ENCODE measurements at regions not wholly inside any gene's neighbourhood (a gene's known extent, or its start where the extent isn't known, plus 50 kb on each side); places are given as distances from the start of the nearest gene placed in this dataset.
A peak's percentile ranks its signal among the peaks of the same experiment; 100 is the strongest.

GRCh38 chr4:163988865-163989264 lies 494.4 kb downstream of the TMA16 start:
- Histone ChIP-seq H3K27ac (ENCODE audit: low read length) (peak overlapping the region; percentile 66), H3K9me3 (ENCODE audit: low read length) (no peaks in the 10 kb centered on the region), H3K79me2 (replicated peaks; ENCODE audit: insufficient read depth, low read length) (peaks cover 3% of the 10 kb centered on the region), H3K4me2 (ENCODE audit: low read length) (peak overlapping the region; percentile 26), H2AFZ (ENCODE audit: low read depth, low read length) (peak overlapping the region; percentile 16), H3K36me3 (ENCODE audit: insufficient read depth, low read length) (no peaks in the 10 kb centered on the region), H4K20me1 (ENCODE audit: insufficient read depth) (no peaks in the 10 kb centered on the region), H3K9me2 (ENCODE audit: insufficient read depth, low read length) (no peaks in the 10 kb centered on the region), H3F3A (ENCODE audit: insufficient read depth, low read length, poor library complexity, severe bottlenecking) (no peaks in the 10 kb centered on the region), H3K9ac (ENCODE audit: low read length) (peak overlapping the region; percentile 30), H3K27me3 (ENCODE audit: insufficient read depth, low read depth, low read length) (no peaks in the 10 kb centered on the region), H3K4me3 (ENCODE audit: low read length) (peak overlapping the region; percentile 39)
- no peak for TF ChIP-seq MXI1 (conservative IDR thresholded peaks at IDR 0.05; ENCODE audit: poor library complexity, severe bottlenecking)
- no peak for TF ChIP-seq EP300 (conservative IDR thresholded peaks at IDR 0.05; ENCODE audit: poor library complexity, severe bottlenecking)
- TF ChIP-seq REST (IDR thresholded peaks at IDR 0.05; ENCODE audit: borderline replicate concordance) = peak; percentile 17
- no peak for TF ChIP-seq EZH2 (IDR thresholded peaks at IDR 0.05; ENCODE audit: borderline replicate concordance, insufficient read depth, low read length, poor library complexity, severe bottlenecking)
- no peak for TF ChIP-seq SMC3 (conservative IDR thresholded peaks at IDR 0.05; ENCODE audit: poor library complexity)
- peak; percentile 13 for TF ChIP-seq POLR2AphosphoS5 (IDR thresholded peaks at IDR 0.05)
- TF ChIP-seq RAD21 (conservative IDR thresholded peaks at IDR 0.05) = no peak
- no peak for TF ChIP-seq CTCF (IDR thresholded peaks at IDR 0.05; ENCODE audit: poor library complexity, severe bottlenecking)

GRCh38 chr4:163991298-163991865 lies 496.9 kb downstream of the TMA16 start:
- Histone ChIP-seq H3K9ac (ENCODE audit: low read length) (no peak overlapping the region), H3K9me3 (ENCODE audit: low read length) (no peaks in the 10 kb centered on the region), H3K27ac (ENCODE audit: low read length) (no peak overlapping the region), H3F3A (ENCODE audit: insufficient read depth, low read length, poor library complexity, severe bottlenecking) (no peaks in the 10 kb centered on the region), H3K27me3 (ENCODE audit: insufficient read depth, low read depth, low read length) (no peaks in the 10 kb centered on the region), H3K36me3 (ENCODE audit: insufficient read depth, low read length) (no peaks in the 10 kb centered on the region), H2AFZ (ENCODE audit: low read depth, low read length) (no peak overlapping the region), H3K4me2 (ENCODE audit: low read length) (no peak overlapping the region), H3K9me2 (ENCODE audit: insufficient read depth, low read length) (no peaks in the 10 kb centered on the region), H3K4me3 (ENCODE audit: low read length) (no peak overlapping the region), H4K20me1 (ENCODE audit: insufficient read depth) (no peaks in the 10 kb centered on the region), H3K79me2 (replicated peaks; ENCODE audit: insufficient read depth, low read length) (no peaks in the 10 kb centered on the region)
- TF ChIP-seq EZH2 (IDR thresholded peaks at IDR 0.05; ENCODE audit: borderline replicate concordance, insufficient read depth, low read length, poor library complexity, severe bottlenecking) (no peak), SMC3 (conservative IDR thresholded peaks at IDR 0.05; ENCODE audit: poor library complexity) (no peak), MXI1 (conservative IDR thresholded peaks at IDR 0.05; ENCODE audit: poor library complexity, severe bottlenecking) (no peak), TAF1 (IDR thresholded peaks at IDR 0.05; ENCODE audit: low read depth) (no peak), REST (IDR thresholded peaks at IDR 0.05; ENCODE audit: borderline replicate concordance) (no peak), EP300 (conservative IDR thresholded peaks at IDR 0.05; ENCODE audit: poor library complexity, severe bottlenecking) (no peak), CTCF (IDR thresholded peaks at IDR 0.05; ENCODE audit: poor library complexity, severe bottlenecking) (no peak), POLR2AphosphoS5 (IDR thresholded peaks at IDR 0.05) (no peak), RAD21 (conservative IDR thresholded peaks at IDR 0.05) (no peak)
